T-helper 1 cell treated with Interleukin-12 subunit alpha and Interleukin-12 subunit beta and Interleukin-4 antibody, amounts not matched to agents 30 μg/mL and 1 μg/mL, for 36 hours (primary cell): ENCODE measurements at regions not wholly inside any gene's neighbourhood (a gene's known extent, or its start where the extent isn't known, plus 50 kb on each side); places are given as distances from the start of the nearest gene placed in this dataset.

Experiments
- H3K27ac Mint-ChIP-seq: one replicate; pipeline ENCODE4 v1.8.0; 2021; ENCODE audit warnings: mild to moderate bottlenecking, mixed read lengths
- H3K27me3 Mint-ChIP-seq: one replicate; pipeline ENCODE4 v1.8.0; 2021; ENCODE audit warnings: low read depth, mixed read lengths
- H3K36me3 Mint-ChIP-seq: one replicate; pipeline ENCODE4 v1.8.0; 2021; ENCODE audit warnings: low read depth, mixed read lengths
- H3K4me1 Mint-ChIP-seq: one replicate; pipeline ENCODE4 v1.8.0; 2021; ENCODE audit warnings: low read depth, mixed read lengths
- H3K4me3 Mint-ChIP-seq: one replicate; pipeline ENCODE4 v1.8.0; 2021; ENCODE audit warnings: mild to moderate bottlenecking, moderate library complexity, mixed read lengths
- H3K9me3 Mint-ChIP-seq: one replicate; pipeline ENCODE4 v1.8.0; 2021; ENCODE audit warnings: mixed read lengths

DNA sequence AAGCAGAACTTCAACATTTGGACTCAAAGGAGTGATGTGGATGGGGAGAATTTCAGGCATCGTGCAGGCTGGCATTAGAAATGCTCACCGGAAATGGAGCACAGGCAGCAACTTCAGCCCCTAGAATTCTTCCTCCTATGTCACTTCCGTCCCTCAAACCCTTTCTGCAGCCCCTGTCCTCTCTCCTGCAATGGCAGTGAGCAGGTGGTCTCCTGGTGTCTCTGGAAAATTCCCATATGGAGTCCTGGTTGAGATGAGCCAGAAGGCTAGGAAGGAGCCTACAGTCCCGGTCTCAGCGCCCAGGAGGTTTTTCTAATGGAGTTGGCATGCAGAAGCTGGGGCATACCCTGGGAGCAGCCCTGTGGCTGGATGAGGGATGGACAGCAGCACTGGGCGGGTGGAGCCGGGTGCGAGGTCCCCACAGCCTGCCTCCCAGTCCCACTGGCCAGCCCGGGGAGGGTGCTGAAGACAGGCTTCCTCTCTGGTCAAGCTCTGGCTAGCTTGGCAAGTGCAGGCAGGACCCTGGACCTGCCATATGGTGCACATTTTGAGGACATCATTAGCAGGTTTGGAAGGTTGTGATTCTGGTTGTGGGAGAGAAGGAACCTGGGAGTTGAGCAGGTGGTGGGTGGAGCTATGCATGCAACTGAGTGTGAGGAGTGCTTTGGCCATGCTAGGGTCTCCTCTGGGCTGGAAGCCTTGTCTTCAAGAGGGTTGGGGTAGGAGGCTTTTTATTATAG lies 59.8 kb upstream of the B3GAT1 start:
- Mint-ChIP-seq H3K4me3 (no peak overlapping the region), H3K9me3 (no peaks in the 10 kb centered on the region), H3K27ac (no peak overlapping the region), H3K36me3 (no peaks in the 10 kb centered on the region), H3K27me3 (peaks cover 14% of the 10 kb centered on the region), H3K4me1 (no peaks in the 10 kb centered on the region)

DNA sequence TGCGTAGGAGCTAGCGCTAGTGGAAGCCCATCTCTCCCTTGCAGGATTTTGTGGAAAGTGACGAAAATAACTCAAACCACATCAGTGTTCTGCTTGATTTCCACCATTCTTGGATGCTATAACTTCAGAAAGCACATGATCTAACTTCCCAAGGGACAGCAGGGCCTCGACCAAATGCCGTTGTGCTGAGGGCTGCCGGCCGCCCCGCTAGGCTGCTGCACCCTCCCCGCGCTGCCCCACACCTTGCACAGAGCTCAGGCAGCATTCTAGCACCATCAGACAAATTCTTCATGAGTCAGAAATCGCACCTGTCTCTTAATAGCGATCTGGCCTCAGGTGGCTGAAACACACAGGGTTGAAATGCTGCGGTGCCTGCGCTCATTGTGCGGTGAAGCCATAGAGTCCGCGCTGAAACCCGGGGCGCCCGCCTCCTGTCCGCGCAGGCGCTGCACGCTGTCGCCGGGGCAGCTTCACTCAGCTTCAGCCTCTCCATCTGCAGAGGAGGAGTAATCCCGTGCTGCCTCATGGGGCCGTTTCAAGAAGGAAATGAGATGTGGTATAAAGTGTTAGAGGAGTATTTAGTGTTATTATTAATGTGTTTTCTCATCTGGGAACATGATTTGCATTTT lies 59.2 kb upstream of the B3GAT1 start:
- H3K4me3 Mint-ChIP-seq = no peak overlapping the region

DNA sequence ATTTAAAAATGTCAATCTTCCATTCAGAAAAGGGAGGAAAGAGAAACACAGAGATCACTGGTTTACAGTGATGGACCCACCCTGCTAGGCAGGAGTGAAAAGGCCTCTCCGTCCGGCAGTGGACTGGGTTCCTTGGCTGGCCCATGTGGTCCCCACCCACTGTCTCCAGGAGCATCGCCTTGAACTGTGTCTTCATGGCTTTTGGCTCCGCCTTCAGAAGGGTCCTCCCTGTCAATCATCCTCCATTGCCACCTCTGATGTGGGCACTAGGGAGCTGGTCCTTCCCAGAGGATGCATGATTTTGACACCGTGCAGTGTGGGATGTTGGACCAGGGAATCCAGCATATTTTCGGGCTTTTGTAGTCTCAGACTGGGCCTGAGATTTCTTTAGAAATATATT lies 58.2 kb upstream of the B3GAT1 start:
- peaks cover 17% of the 10 kb centered on the region for H3K27me3 Mint-ChIP-seq
- H3K27ac Mint-ChIP-seq = no peak overlapping the region
- H3K36me3 Mint-ChIP-seq = no peaks in the 10 kb centered on the region
- no peak overlapping the region for H3K4me3 Mint-ChIP-seq
- no peaks in the 10 kb centered on the region for H3K9me3 Mint-ChIP-seq
- H3K4me1 Mint-ChIP-seq = no peaks in the 10 kb centered on the region

More for the DNA sequence above, 59.2 kb upstream of the B3GAT1 start:
- Mint-ChIP-seq H3K36me3 (no peaks in the 10 kb centered on the region), H3K27me3 (peaks cover 9% of the 10 kb centered on the region), H3K4me1 (no peaks in the 10 kb centered on the region), H3K9me3 (no peaks in the 10 kb centered on the region), H3K27ac (no peak overlapping the region)

DNA sequence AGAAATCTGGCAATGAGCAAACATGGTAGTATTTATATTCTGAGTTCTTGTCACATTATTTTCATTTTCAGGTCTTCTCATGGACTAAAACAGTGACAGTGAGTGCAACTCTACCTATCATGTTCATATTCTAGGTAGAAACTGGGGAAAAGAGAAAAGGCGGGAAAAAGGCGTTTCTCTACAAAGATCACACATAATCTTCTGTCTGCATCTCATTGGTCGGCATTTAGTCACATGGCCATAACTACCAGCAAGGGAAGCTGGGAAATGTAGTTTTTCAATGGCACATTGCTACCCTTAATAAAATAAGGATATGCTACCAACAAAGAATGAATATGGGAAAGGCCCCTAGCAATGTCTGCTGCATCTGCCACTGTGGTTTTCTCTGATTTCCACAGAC lies 57.6 kb upstream of the B3GAT1 start:
- Mint-ChIP-seq H3K36me3 (no peaks in the 10 kb centered on the region), H3K4me3 (no peak overlapping the region), H3K4me1 (no peaks in the 10 kb centered on the region), H3K27me3 (peaks cover 22% of the 10 kb centered on the region), H3K27ac (no peak overlapping the region), H3K9me3 (no peaks in the 10 kb centered on the region)

DNA sequence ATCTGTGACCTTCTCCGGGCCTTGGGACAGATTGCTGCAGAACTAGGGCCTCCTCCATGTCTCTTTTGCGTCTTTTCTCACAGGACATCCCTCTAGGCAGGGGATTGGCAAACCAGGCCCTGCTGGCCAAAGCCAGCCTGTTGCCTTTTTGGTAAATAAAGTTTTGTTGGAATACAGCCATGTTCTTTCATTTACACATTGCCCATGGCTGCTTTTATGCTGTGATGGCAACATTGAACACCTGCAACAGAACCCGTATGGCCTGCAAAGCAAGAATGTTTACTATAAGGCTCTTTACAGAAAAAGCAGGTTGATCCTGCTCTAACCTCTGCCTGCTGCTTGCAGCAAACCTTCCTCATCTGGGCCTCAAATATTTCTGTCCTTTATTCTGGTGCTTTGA lies 56.8 kb upstream of the B3GAT1 start:
- H3K4me3 Mint-ChIP-seq = no peak overlapping the region
- H3K27ac Mint-ChIP-seq = no peak overlapping the region
- H3K27me3 Mint-ChIP-seq = peaks cover 29% of the 10 kb centered on the region
- no peaks in the 10 kb centered on the region for H3K36me3 Mint-ChIP-seq
- no peaks in the 10 kb centered on the region for H3K9me3 Mint-ChIP-seq
- no peaks in the 10 kb centered on the region for H3K4me1 Mint-ChIP-seq

DNA sequence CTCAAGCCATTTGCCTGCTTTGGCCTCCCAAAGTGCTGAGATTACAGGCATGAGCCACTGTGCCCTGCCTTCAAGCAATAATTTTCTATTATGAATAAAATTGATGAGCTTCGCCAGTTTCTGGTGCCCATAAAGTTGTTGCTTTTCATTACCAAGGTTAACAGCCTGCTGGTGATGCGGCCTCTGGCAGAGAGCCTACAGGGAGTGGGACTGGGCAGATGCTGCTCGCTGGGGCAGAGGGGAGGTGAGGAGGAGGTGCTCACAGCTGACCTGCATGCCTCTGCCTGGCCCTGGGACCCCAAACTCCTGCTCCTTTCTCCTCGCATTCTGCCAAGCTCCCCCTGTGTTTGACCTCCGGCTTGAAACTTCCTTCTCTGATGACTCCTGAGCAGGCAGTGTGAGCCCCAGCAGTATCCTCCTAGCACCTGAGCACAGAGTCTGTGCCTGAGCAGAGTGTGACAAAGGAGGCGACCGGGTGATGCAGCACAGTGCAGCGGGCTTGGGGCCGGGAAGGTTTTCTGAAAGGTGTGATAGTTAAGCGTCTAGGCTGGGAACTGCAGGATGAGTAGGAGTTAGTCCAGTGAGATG lies 56.1 kb upstream of the B3GAT1 start:
- Mint-ChIP-seq H3K36me3 (no peaks in the 10 kb centered on the region), H3K4me3 (no peak overlapping the region), H3K27ac (no peak overlapping the region), H3K9me3 (no peaks in the 10 kb centered on the region), H3K4me1 (no peaks in the 10 kb centered on the region), H3K27me3 (peaks cover 30% of the 10 kb centered on the region)

DNA sequence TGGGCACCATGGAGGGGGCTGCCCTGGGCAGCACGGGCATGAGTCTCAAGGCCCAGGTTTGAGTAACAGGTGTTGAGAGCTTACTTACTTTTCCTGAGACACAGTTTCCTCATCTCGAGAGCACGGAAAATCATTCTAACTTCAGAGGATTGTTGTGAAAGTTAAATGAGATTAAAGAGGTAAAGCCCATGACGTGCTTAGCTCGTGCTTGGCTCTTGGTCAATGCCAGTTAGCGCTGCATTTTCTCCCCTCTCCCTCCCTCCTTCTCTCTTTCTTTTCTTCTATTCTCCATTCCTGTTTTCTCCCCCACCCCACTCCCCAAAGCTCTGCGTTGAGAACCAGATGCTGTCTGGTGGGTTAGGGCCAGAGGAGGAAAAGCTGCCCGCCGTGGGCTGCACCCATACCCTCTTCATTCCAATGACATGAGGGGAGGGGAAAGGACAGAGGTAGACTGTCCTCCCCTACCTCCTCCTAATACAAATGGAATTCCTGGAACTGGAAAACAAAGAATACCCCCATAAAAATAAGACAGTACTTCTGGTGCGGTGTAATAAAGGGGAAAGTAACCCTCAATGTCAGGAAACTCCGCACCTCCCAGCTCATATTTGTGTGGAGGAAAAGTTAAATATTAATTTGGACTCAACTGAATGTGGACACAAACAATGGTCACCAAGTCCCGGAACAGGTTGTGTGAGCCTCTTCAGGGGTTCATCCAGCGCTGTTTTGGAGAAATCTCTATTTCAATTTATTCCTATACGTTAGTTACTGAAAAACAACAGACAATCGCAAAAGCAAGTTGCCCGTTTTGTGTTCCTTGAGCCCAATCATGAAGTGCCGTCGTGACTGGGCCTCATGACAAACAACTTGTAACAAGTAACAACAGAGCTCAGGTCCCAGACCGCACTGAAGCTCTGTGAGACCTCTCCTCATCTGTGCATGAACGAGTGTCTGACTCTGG lies 54.8 kb upstream of the B3GAT1 start:
- Mint-ChIP-seq H3K4me1 (no peaks in the 10 kb centered on the region), H3K27ac (no peak overlapping the region), H3K4me3 (no peak overlapping the region), H3K27me3 (peaks cover 26% of the 10 kb centered on the region), H3K9me3 (no peaks in the 10 kb centered on the region), H3K36me3 (no peaks in the 10 kb centered on the region)

DNA sequence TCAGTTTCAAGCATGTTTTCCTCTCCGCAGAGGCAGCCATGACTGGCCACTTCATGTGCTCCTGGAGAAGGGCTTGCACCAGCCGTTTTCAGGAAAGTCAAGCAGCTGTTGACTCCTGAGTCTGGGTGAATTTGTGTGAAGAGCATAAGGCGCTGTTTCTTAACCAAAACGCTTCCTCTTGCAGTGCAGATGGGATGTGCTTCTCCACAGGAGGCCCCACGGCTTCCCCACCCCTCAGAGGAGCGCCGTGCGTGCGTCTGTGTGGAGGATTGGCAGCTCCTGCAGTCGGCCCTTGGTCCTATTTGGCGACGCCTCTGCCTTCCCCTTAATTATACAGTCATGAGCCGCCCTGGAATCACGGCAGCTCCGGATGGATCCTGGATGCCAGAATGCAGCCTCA lies 54.1 kb upstream of the B3GAT1 start:
- no peaks in the 10 kb centered on the region for H3K9me3 Mint-ChIP-seq
- H3K4me3 Mint-ChIP-seq = no peak overlapping the region
- H3K36me3 Mint-ChIP-seq = no peaks in the 10 kb centered on the region
- H3K27ac Mint-ChIP-seq = no peak overlapping the region
- H3K27me3 Mint-ChIP-seq = peaks cover 26% of the 10 kb centered on the region
- H3K4me1 Mint-ChIP-seq = no peaks in the 10 kb centered on the region

DNA sequence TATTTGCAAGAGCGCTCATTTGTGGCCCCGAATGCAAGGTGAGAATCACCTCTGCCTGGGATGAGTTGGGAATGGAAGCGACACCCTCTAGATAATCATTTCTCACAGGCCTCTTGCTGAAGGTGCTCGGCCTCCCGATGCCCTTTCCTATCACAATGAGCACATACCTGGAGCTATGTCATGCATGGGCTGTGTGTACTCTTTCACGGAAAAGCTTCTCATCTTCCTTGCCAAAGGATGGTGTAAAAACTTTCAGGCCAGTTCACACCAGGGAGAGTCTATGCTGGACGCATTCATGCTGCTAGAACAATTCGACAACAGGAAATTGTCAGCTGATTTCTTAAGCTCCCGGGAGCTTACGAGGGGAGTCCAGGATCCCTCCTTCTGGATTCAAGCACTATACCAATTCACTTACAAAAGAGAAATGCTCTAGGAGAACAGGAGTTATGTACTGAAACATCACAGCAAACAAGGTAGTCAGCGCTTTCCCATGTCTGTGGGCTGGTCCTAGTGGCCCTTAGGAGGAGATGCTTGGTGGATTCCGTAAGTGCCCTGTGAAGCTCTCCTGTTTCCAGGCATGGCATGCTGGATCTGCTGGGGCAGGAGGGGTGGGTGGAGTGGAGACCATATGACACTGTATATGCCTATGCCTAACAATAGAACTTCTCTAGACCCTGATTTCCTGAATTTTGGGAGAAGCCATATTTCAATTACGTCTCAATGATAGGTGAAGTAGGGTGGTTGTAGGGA lies 53.1 kb upstream of the B3GAT1 start:
- H3K27me3 Mint-ChIP-seq = peaks cover 26% of the 10 kb centered on the region
- no peaks in the 10 kb centered on the region for H3K4me1 Mint-ChIP-seq
- no peak overlapping the region for H3K27ac Mint-ChIP-seq
- no peaks in the 10 kb centered on the region for H3K36me3 Mint-ChIP-seq
- no peaks in the 10 kb centered on the region for H3K9me3 Mint-ChIP-seq
- no peak overlapping the region for H3K4me3 Mint-ChIP-seq

DNA sequence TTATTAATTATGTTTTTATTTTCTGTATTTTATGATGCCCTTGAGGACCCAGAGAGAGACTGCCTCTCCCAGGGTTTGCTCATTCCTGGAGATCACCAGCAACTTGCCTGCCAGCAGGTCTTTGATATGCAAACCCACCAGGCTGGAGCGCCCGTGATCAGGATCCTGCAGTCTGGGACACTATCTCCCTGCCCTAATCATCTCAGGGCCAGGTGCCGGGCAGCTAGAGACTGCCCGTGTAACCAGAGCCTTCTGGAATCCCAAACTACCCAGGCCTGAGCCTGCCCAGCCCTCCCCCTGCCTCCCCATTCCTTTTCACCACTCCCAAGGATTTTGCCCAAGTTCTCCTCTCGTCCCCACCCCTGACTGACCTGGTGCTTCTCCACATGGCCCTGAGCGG lies 52.2 kb upstream of the B3GAT1 start:
- Mint-ChIP-seq H3K9me3 (no peaks in the 10 kb centered on the region), H3K27me3 (peaks cover 26% of the 10 kb centered on the region), H3K36me3 (no peaks in the 10 kb centered on the region), H3K4me1 (no peaks in the 10 kb centered on the region), H3K4me3 (no peak overlapping the region), H3K27ac (no peak overlapping the region)

DNA sequence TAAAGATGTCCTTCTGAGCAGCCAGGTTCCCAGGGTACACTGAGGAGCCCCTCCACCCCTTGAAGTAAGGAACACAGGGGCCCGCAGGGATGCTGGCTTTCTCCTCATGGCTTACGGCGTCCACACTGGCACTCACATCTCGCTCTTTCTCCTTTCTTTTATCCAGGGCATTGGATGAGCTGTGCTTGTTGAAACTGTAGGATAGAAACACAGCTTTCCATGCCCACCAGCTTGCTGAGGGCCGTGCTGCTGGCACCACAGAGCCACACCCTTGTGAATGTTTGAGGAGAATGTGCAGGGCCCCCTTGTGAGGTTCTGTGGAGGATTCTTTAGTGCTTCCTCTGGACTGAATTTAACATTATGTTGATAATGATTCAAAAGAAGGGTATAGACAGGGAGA lies 51.7 kb upstream of the B3GAT1 start:
- H3K9me3 Mint-ChIP-seq = peaks cover 3% of the 10 kb centered on the region
- no peak overlapping the region for H3K4me3 Mint-ChIP-seq
- H3K36me3 Mint-ChIP-seq = no peaks in the 10 kb centered on the region
- peaks cover 26% of the 10 kb centered on the region for H3K27me3 Mint-ChIP-seq
- H3K4me1 Mint-ChIP-seq = no peaks in the 10 kb centered on the region
- H3K27ac Mint-ChIP-seq = no peak overlapping the region
